ENCODE measurements at regions not wholly inside any gene's neighbourhood (a gene's known extent, or its start where the extent isn't known, plus 50 kb on each side); places are given as distances from the start of the nearest gene placed in this dataset.

DNA sequence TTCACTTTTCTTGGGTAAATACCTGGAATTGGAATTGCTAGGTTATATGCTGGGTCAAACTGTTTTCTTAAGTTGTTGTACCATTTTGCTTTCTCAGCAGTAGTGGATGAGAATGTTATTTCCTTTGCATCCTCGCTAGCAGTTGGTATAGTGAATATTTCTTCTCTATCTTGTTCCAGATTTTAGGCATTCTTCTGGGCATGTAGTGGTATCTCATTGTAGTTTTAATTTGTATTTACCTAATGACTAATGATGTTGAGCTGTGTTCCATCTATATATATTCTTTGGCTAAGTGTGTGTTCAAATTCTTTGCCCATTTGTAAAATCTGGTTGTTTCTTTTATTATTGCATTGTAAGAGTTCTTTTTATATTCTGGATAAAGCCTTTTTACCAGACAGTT is 333.3 kb downstream of the MAT2B start:
- TF ChIP-seq JUND (IDR thresholded peaks at IDR 0.05) (no peak), RAD21 (IDR thresholded peaks at IDR 0.05) (no peak), CTCF (IDR thresholded peaks at IDR 0.05; ENCODE audit: low read depth, low read length, missing input control) (no peak), HNF4A (conservative IDR thresholded peaks at IDR 0.05) (no peak), TAF1 (conservative IDR thresholded peaks at IDR 0.05) (no peak), HNF4G (IDR thresholded peaks at IDR 0.05) (no peak), EGR1 (IDR thresholded peaks at IDR 0.05; ENCODE audit: low read depth in 2 of 2) (no peak), RXRA (IDR thresholded peaks at IDR 0.05) (no peak), MAX (IDR thresholded peaks at IDR 0.05) (no peak), GABPA (IDR thresholded peaks at IDR 0.05 in 1 of 2, conservative IDR thresholded peaks at IDR 0.05 in 1 of 2) (no peak), FOXA1 (IDR thresholded peaks at IDR 0.05) (no peak), ATF3 (IDR thresholded peaks at IDR 0.05) (no peak), SP1 (IDR thresholded peaks at IDR 0.05) (no peak), ZBTB33 (IDR thresholded peaks at IDR 0.05) (no peak), FOXA2 (IDR thresholded peaks at IDR 0.05) (no peak), YY1 (IDR thresholded peaks at IDR 0.05) (no peak), NR2F2 (IDR thresholded peaks at IDR 0.05) (no peak)
- TF ChIP-seq, protein P1, sequence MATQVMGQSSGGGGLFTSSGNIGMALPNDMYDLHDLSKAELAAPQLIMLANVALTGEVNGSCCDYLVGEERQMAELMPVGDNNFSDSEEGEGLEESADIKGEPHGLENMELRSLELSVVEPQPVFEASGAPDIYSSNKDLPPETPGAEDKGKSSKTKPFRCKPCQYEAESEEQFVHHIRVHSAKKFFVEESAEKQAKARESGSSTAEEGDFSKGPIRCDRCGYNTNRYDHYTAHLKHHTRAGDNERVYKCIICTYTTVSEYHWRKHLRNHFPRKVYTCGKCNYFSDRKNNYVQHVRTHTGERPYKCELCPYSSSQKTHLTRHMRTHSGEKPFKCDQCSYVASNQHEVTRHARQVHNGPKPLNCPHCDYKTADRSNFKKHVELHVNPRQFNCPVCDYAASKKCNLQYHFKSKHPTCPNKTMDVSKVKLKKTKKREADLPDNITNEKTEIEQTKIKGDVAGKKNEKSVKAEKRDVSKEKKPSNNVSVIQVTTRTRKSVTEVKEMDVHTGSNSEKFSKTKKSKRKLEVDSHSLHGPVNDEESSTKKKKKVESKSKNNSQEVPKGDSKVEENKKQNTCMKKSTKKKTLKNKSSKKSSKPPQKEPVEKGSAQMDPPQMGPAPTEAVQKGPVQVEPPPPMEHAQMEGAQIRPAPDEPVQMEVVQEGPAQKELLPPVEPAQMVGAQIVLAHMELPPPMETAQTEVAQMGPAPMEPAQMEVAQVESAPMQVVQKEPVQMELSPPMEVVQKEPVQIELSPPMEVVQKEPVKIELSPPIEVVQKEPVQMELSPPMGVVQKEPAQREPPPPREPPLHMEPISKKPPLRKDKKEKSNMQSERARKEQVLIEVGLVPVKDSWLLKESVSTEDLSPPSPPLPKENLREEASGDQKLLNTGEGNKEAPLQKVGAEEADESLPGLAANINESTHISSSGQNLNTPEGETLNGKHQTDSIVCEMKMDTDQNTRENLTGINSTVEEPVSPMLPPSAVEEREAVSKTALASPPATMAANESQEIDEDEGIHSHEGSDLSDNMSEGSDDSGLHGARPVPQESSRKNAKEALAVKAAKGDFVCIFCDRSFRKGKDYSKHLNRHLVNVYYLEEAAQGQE (IDR thresholded peaks at IDR 0.05) = no peak
- 66% methylated on average over 1 of the region's 1 CpG for WGBS

More for the DNA sequence above, 333.3 kb downstream of the MAT2B start:
- no peak for DNase-seq (ENCODE audit: low spot score)
- no peak overlapping the region for H3K4me3 ChIP-seq (ENCODE audit: low read depth in 1 of 3, low read length in 3 of 3)
- no peaks in the 10 kb centered on the region for H3K9me3 ChIP-seq (ENCODE audit: control insufficient read depth in 4 of 4, low read length in 3 of 4)
- no peak overlapping the region for H3K9ac ChIP-seq (ENCODE audit: low read depth in 1 of 2, low read length in 2 of 2)
- no peaks in the 10 kb centered on the region for H3K27me3 ChIP-seq (ENCODE audit: control insufficient read depth in 4 of 4, insufficient read depth in 4 of 4, low read length in 3 of 4)
- no peaks in the 10 kb centered on the region for H3K36me3 ChIP-seq (ENCODE audit: control insufficient read depth in 4 of 4, insufficient read depth in 3 of 4, low read depth in 1 of 4, low read length in 3 of 4)
- H3K27ac ChIP-seq (ENCODE audit: low read depth in 1 of 2, low read length in 2 of 2) = no peak overlapping the region
- no peaks in the 10 kb centered on the region for H3K4me1 ChIP-seq (ENCODE audit: control insufficient read depth in 4 of 4, insufficient read depth in 4 of 4, low read length in 3 of 4)

Data from liver (tissue), 8 donors.